AML-193 (cell line): ENCODE measurements at regions not wholly inside any gene's neighbourhood (a gene's known extent, or its start where the extent isn't known, plus 50 kb on each side); places are given as distances from the start of the nearest gene placed in this dataset.

ENCODE experiments used
- DNase-seq, 2 experiments: peaks; one replicate each; lab custom pipeline; 2025; lab: John Stamatoyannopoulos, UW

GRCh38 chr3:40593351-40593750 lies 68.6 kb downstream of the ZNF621 start:
- DNase-seq, result no peak

- DNase-seq, result no peak
These were observed 72.7 kb downstream of the ZNF621 start for GRCh38 chr3:40597441-40597840.

- DNase-seq, result no peak
These were observed 73.6 kb downstream of the ZNF621 start for GRCh38 chr3:40598338-40598737.

- DNase-seq, result no peak
These were observed 74.2 kb downstream of the ZNF621 start for GRCh38 chr3:40598962-40599361.

- no peak for DNase-seq
These were observed 78.1 kb downstream of the ZNF621 start for GRCh38 chr3:40602778-40603385.

GRCh38 chr3:40605960-40606359 lies 81.2 kb downstream of the ZNF621 start:
- no peak for DNase-seq

GRCh38 chr3:40608091-40608490 lies 83.3 kb downstream of the ZNF621 start:
- no peak for DNase-seq

GRCh38 chr3:40613306-40613705 lies 88.5 kb downstream of the ZNF621 start:
- no peak for DNase-seq

- no peak for DNase-seq
These were observed 90.6 kb downstream of the ZNF621 start for GRCh38 chr3:40615110-40615915.

- DNase-seq, result no peak
These were observed 91.4 kb downstream of the ZNF621 start for GRCh38 chr3:40615918-40616819.

- DNase-seq, result no peak
These were observed 92.3 kb downstream of the ZNF621 start for GRCh38 chr3:40617084-40617483.

GRCh38 chr3:40618158-40618557 lies 93.4 kb downstream of the ZNF621 start:
- no peak for DNase-seq

- DNase-seq, result no peak
These were observed 95.4 kb downstream of the ZNF621 start for GRCh38 chr3:40620151-40620550.

- DNase-seq, result no peak
These were observed 96.5 kb downstream of the ZNF621 start for GRCh38 chr3:40621252-40621651.

GRCh38 chr3:40623567-40623966 lies 98.8 kb downstream of the ZNF621 start:
- DNase-seq, result peak; percentile 41 to 58

GRCh38 chr3:40624189-40624769 lies 99.5 kb downstream of the ZNF621 start:
- no peak for DNase-seq

- no peak for DNase-seq
These were observed 102.3 kb downstream of the ZNF621 start for GRCh38 chr3:40627095-40627494.

GRCh38 chr3:40628984-40629383 lies 104.2 kb downstream of the ZNF621 start:
- DNase-seq, result no peak

GRCh38 chr3:40631341-40631995 lies 106.7 kb downstream of the ZNF621 start:
- DNase-seq, result no peak

GRCh38 chr3:40637906-40638305 lies 113.1 kb downstream of the ZNF621 start:
- DNase-seq, result no peak

GRCh38 chr3:40639006-40639405 lies 114.2 kb downstream of the ZNF621 start:
- no peak for DNase-seq

GRCh38 chr3:40642812-40643211 lies 118.1 kb downstream of the ZNF621 start:
- no peak for DNase-seq
